SK-N-SH (cell line): ENCODE measurements at regions not wholly inside any gene's neighbourhood (a gene's known extent, or its start where the extent isn't known, plus 50 kb on each side); places are given as distances from the start of the nearest gene placed in this dataset.

Experiments used
- CTCF ChIA-PET: fragments of 300-600, 350-600 bp; formaldehyde crosslinking; extraction: SDS; loops from one replicate; lab custom pipeline; 2021; lab: Yijun Ruan, JAX
- POLR2A ChIA-PET: fragments of 350-600 bp; sonication (Branson Sonifier 250); formaldehyde crosslinking; extraction: SDS; loops from one replicate; lab custom pipeline; 2020; ENCODE audit warnings: antibody characterized with exemption, inconsistent platforms; lab: Yijun Ruan, JAX
- DNase-seq: peaks from one replicate; pipeline ENCODE4 v3.0.0; 2012
- H2AFZ ChIP-seq: fragments of 200-600 bp; sonication (generic); 2 replicates; pipeline ENCODE4 v1.8.1; 2016; ENCODE audit warnings: antibody characterized with exemption, mild to moderate bottlenecking, low read depth
- H3F3A ChIP-seq: fragments of 200-600 bp; sonication (generic); replicated peaks from 2 replicates; pipeline ENCODE3; 2016; ENCODE audit warnings: antibody characterized with exemption, mild to moderate bottlenecking; ENCODE audit not compliant: insufficient read depth
- H3K27ac ChIP-seq, 2 experiments: fragments of 200-500 bp in 1 of 2; fragments of 200-600 bp in 1 of 2; sonication (Bioruptor generic) in 1 of 2; sonication (generic), shearing (Covaris generic) in 1 of 2; 2 replicates each; pipeline versions ENCODE4 v1.5.1 to v1.6.1; 2014 to 2016; ENCODE audit warnings: low read depth in 2 of 2, inconsistent platforms in 1 of 2, low read length in 1 of 2, mild to moderate bottlenecking in 1 of 2, mixed read lengths in 1 of 2
- H3K27me3 ChIP-seq: fragments of 200-600 bp; sonication (generic), shearing (Covaris generic); 2 replicates; pipeline ENCODE4 v1.6.1; 2016; ENCODE audit warnings: mixed run types; ENCODE audit not compliant: insufficient read depth
- H3K36me3 ChIP-seq, 2 experiments: fragments of 200-500 bp in 1 of 2; fragments of 200-600 bp in 1 of 2; sonication (Bioruptor generic) in 1 of 2; sonication (generic) in 1 of 2; replicated peaks in 1 of 2; 2 replicates each; pipeline versions ENCODE3 to v1.5.1; 2014 to 2016; ENCODE audit warnings: low read length in 1 of 2, mild to moderate bottlenecking in 1 of 2; ENCODE audit not compliant: insufficient read depth in 2 of 2, control insufficient read depth in 1 of 2
- H3K4me1 ChIP-seq, 2 experiments: fragments of 200-500 bp in 1 of 2; fragments of 200-600 bp in 1 of 2; sonication (Bioruptor generic) in 1 of 2; sonication (generic), shearing (Covaris generic) in 1 of 2; 2 replicates each; pipeline versions ENCODE4 v1.5.1 to v1.6.1; 2014 to 2016; ENCODE audit warnings: low read depth in 1 of 2, low read length in 1 of 2, mixed run types in 1 of 2; ENCODE audit not compliant: insufficient read depth in 2 of 2, control insufficient read depth in 1 of 2
- H3K4me2 ChIP-seq: fragments of 200-600 bp; sonication (generic), shearing (Covaris generic); 2 replicates; pipeline ENCODE4 v1.6.1; 2017; ENCODE audit warnings: mixed run types
- H3K4me3 ChIP-seq, 2 experiments: fragments of 200-500 bp in 1 of 2; fragments of 200-600 bp in 1 of 2; sonication (Bioruptor generic) in 1 of 2; sonication (generic), shearing (Covaris generic) in 1 of 2; 2 replicates each; pipeline versions ENCODE4 v1.5.1 to v1.8.1; 2014 to 2016; ENCODE audit warnings: low read depth in 2 of 2, inconsistent platforms in 1 of 2, low read length in 1 of 2, mild to moderate bottlenecking in 1 of 2, mixed read lengths in 1 of 2, moderate library complexity in 1 of 2
- H3K79me2 ChIP-seq: fragments of 200-600 bp; sonication (generic); 2 replicates; pipeline ENCODE4 v1.8.1; 2017; ENCODE audit warnings: mild to moderate bottlenecking; ENCODE audit not compliant: insufficient read depth
- H3K9ac ChIP-seq: fragments of 200-600 bp; sonication (generic); 2 replicates; pipeline ENCODE4 v1.6.1; 2017; ENCODE audit warnings: mixed run types
- H3K9me2 ChIP-seq: fragments of 200-600 bp; sonication (generic); 2 replicates; pipeline ENCODE4 v1.6.1; 2017; ENCODE audit warnings: mixed run types
- H3K9me3 ChIP-seq: fragments of 200-600 bp; sonication (generic); 2 replicates; pipeline ENCODE4 v1.6.1; 2017; ENCODE audit warnings: mixed run types, mild to moderate bottlenecking, moderate library complexity
- H4K20me1 ChIP-seq: fragments of 200-600 bp; sonication (generic); 2 replicates; pipeline ENCODE4 v1.6.1; 2017; ENCODE audit warnings: mild to moderate bottlenecking, mixed run types; ENCODE audit not compliant: insufficient read depth
- CHD2 ChIP-seq: fragments of 150-350 bp; IDR thresholded peaks from 2 replicates; pipeline ENCODE4 v1.6.1; 2018; ENCODE audit warnings: low read length; ENCODE audit not compliant: partially characterized antibody
- EP300 ChIP-seq, 2 experiments: IDR thresholded peaks; 2 replicates each; pipeline versions ENCODE4 v1.4.0 to v1.6.1; 2012; ENCODE audit warnings: borderline replicate concordance in 1 of 2, low read depth in 1 of 2, low read length in 1 of 2
- GABPA ChIP-seq: IDR thresholded peaks from 2 replicates; pipeline ENCODE4 v1.4.0; 2012; ENCODE audit warnings: low read depth, mild to moderate bottlenecking
- GATA2 ChIP-seq: sonication (generic); formaldehyde crosslinking; IDR thresholded peaks from 2 replicates; pipeline ENCODE4 v1.5.0; 2020; ENCODE audit warnings: mild to moderate bottlenecking, missing genetic modification reagents
- IRF3 ChIP-seq: fragments of 150-350 bp; IDR thresholded peaks from 2 replicates; pipeline ENCODE4 v1.6.1; 2016; ENCODE audit warnings: mild to moderate bottlenecking, low read depth, low read length
- NFIC ChIP-seq: IDR thresholded peaks from 2 replicates; pipeline ENCODE4 v1.4.0; 2012; ENCODE audit warnings: borderline replicate concordance
- NRF1 ChIP-seq: IDR thresholded peaks from 2 replicates; pipeline ENCODE4 v1.6.1; 2012; ENCODE audit warnings: low read depth, mild to moderate bottlenecking, low read length
- POLR2AphosphoS5 ChIP-seq: IDR thresholded peaks from 2 replicates; pipeline ENCODE4 v1.6.1; 2012; ENCODE audit warnings: low read depth, low read length
- RCOR1 ChIP-seq: fragments of 150-350 bp; IDR thresholded peaks from 2 replicates; pipeline ENCODE4 v1.6.1; 2017; ENCODE audit warnings: antibody characterized with exemption, low read length
- REST ChIP-seq: IDR thresholded peaks from 2 replicates; pipeline ENCODE4 v1.6.1; 2012; ENCODE audit warnings: mild to moderate bottlenecking, low read depth, low read length, moderate library complexity
- RXRA ChIP-seq: IDR thresholded peaks from 2 replicates; pipeline ENCODE4 v1.4.0; 2012; ENCODE audit warnings: low read depth, mild to moderate bottlenecking, borderline replicate concordance
- TCF12 ChIP-seq: IDR thresholded peaks from 2 replicates; pipeline ENCODE4 v1.4.0; 2012
- ZBTB33 ChIP-seq: IDR thresholded peaks from 2 replicates; pipeline ENCODE4 v1.4.0; 2012; ENCODE audit warnings: low read depth, borderline replicate concordance
- WGBS: methylation state at CpG from one replicate; pipeline ENCODE4 v1.1.6; 2017; ENCODE audit warnings: low lambda C conversion rate; 5-methylcytosine and 5-hydroxymethylcytosine counted together

- no peak for DNase-seq
- H3K79me2 ChIP-seq: no peaks in the 10 kb centered on the region
- CTCF ChIA-PET: no interaction called here
- no peaks in the 10 kb centered on the region for H3K9me2 ChIP-seq
- no peaks in the 10 kb centered on the region for H3K9me3 ChIP-seq
- peaks cover 0 to 9% of the 10 kb centered on the region in 2 experiments; a peak in 2 of 4 replicates for H3K4me1 ChIP-seq
- no peaks in the 10 kb centered on the region for H3K27me3 ChIP-seq
- no peaks in the 10 kb centered on the region for H4K20me1 ChIP-seq
- no peaks in the 10 kb centered on the region for H3F3A ChIP-seq
- POLR2A ChIA-PET: no interaction called here
- no peaks in the 10 kb centered on the region for H3K36me3 ChIP-seq
- H3K4me3 ChIP-seq: no peak overlapping the region
- no peak overlapping the region for H3K4me2 ChIP-seq
- H2AFZ ChIP-seq: no peak overlapping the region
- TF ChIP-seq TCF12 (peak; percentile 35), NFIC (no peak), GATA2 (CRISPR knock-in tag) (peak; percentile 81), IRF3 (no peak), REST (no peak), RCOR1 (peak; percentile 68), EP300 (IDR thresholded peaks at IDR 0.05; ENCODE audit: borderline replicate concordance in 1 of 2, low read depth in 1 of 2, low read length in 1 of 2) (peak in 1 of 2 experiments; percentile 81; a peak in 2 of 4 replicates), POLR2AphosphoS5 (peak; percentile 25; the same call in 1 of the 2 replicates), GABPA (no peak), NRF1 (no peak), RXRA (no peak)
- TF ChIP-seq, all 33 proteins: peak for 5
- Histone ChIP-seq H3K9ac (no peak overlapping the region), H3K27ac (peak overlapping the region in 1 of 2 experiments; percentile 79; a peak in 2 of 4 replicates)
Measured at GRCh38 chr6:92377137-92377536, 1042.2 kb downstream of the EPHA7 start.

- Histone ChIP-seq H3K36me3 (no peaks in the 10 kb centered on the region), H2AFZ (no peak overlapping the region), H3K27me3 (no peaks in the 10 kb centered on the region), H3K4me1 (peaks cover 0 to 9% of the 10 kb centered on the region in 2 experiments; a peak in 2 of 4 replicates), H3K9me3 (no peaks in the 10 kb centered on the region), H3K4me2 (no peak overlapping the region), H3K27ac (peak overlapping the region in 1 of 2 experiments; percentile 79; a peak in 2 of 4 replicates), H3K9me2 (no peaks in the 10 kb centered on the region), H4K20me1 (no peaks in the 10 kb centered on the region), H3K9ac (no peak overlapping the region), H3F3A (no peaks in the 10 kb centered on the region), H3K79me2 (no peaks in the 10 kb centered on the region), H3K4me3 (no peak overlapping the region)
- CTCF ChIA-PET: no interaction called here
- POLR2A ChIA-PET: no interaction called here
- DNase-seq: no peak
- WGBS: 3% methylated on average over 3 of the region's 3 CpGs
- TF ChIP-seq CHD2 (peak; percentile 6), RCOR1 (peak; percentile 37), ZBTB33 (no peak)
Measured at GRCh38 chr6:92376691-92377090, 1042.7 kb downstream of the EPHA7 start.
